Stimulated activated CD4-positive, alpha-beta T cell treated with anti-CD3 and anti-CD28 coated beads, Interleukin-1b, Interleukin-23, amount 100 ng/mL, for 48 hours (primary cell): ENCODE measurements at regions not wholly inside any gene's neighbourhood (a gene's known extent, or its start where the extent isn't known, plus 50 kb on each side); places are given as distances from the start of the nearest gene placed in this dataset.

Source experiments
- DNase-seq: peaks from one replicate; pipeline ENCODE4 v3.0.0-alpha.2; 2020

DNA sequence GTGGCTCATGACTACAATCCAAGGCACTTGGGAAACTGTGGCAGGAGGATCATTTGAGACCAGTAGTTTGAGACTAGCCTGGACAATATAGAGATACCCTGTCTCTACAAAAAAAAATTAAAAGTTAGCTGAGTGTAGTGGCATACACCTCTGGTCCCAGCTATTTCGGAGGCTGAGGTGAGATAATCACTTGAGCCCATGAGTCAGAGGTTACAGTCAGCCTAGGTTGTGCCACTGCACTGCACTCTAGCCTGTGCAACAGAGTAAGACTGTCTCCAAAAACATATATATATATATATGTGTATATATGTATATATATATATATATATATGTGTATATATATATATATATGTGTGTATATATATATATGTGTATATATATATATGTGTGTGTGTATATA lies 890.8 kb downstream of the NLGN4Y start:
- DNase-seq: no peak

DNA sequence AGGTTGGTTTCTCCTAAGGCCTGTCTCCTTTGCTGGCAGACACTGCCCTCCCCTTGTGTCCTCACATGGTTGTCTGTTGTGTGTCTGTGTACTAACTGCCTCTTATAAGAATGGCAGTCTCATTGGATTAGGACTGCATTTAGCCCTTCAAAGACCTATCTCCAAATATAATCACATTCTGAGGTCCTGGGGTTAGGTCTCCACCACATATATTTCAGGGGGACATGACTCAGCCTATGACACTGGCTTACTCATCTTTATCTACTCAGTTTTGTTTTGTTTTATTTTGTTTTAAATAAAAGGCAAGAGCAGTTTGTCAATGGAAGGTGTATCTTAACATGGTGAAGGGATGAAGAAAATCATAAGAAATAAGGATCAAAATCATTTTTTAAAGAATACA lies 894.3 kb downstream of the NLGN4Y start:
- DNase-seq: no peak

DNA sequence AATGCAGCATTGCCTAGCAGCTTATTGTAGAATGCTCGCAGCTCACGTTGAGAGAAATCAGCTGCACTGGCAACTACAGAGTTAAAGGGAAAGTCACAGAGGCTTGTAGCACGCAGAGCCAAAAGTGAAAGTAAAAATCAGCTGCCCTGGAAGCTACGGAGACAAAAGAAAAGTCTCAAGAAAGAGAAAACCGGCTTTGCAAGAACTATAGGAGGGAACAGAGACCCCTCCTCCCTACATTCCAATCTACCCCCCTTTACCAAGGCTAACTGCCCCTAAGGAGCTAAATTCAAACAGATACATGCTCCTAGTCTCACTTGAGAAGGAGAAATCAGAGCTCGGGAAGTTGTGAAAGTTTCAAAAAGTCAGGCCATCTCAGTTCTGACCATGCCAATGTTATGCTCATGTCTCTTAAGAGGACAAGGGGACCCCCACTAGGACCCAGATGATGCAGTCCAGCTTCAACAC lies 900.4 kb downstream of the NLGN4Y start:
- DNase-seq: no peak

DNA sequence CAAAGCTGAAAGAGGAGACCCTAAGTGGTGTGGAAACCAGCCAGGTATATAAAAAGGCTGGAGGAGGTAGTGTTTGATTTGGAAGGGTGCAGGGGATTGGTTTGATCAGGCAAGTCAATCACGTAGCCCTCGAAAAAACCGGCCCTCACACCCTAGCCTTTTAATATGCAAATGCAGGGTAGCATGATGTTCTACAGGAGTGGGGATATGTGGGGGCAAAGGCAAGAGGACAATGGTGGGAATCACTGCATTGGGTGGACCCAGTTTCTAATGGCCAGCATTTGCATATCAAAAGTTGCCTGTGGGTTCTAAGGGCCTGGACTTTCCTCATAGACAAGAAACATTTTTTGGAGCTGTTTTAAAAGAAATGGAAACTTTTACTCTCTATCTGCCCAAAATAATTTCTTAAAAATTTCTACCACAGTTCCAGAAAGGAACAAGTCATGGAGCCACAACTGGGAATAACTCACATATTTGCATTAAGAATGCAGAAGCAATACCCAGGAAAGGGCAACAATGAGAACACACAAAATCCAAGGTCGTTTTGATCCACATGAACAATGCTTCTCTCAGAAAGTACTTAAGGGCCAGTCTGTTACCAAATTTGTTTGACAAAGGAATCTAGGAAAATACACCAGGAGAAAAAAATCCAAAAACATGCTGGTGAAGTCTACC lies 915.8 kb downstream of the NLGN4Y start:
- DNase-seq: no peak

DNA sequence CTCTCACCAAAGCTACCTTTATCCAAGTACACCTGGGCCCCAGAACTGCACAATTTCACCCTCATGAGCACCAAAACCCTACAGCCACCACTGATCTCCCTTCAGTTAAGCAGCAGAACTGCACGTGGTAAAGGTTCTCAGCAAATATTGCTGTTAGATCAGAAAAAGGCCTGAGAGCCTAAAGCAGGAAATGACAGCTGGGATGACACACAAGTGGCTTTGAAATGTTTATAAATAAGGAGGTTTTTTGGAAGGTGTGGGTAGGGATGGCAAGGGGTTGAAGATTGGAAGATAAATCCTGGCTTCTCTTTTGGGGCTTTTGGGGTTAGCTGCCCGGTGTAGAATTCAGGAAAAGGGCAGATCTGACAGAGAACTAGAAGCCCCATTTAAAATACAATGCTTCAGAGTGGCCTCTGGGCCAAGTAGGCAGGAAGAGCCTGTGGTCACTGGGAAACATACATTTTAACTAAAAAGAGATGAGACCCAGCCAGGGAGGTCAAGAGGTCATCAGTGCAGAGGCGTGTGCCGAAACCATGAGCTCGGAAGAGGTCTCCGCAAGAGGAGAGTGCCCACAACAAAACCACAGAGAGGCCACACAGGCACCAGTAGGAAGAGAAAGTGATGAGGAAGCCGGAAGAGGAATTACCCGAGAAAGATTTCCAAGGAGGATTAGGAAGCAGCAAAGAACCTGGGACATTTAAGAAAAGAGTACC lies 916.5 kb downstream of the NLGN4Y start:
- DNase-seq: no peak

DNA sequence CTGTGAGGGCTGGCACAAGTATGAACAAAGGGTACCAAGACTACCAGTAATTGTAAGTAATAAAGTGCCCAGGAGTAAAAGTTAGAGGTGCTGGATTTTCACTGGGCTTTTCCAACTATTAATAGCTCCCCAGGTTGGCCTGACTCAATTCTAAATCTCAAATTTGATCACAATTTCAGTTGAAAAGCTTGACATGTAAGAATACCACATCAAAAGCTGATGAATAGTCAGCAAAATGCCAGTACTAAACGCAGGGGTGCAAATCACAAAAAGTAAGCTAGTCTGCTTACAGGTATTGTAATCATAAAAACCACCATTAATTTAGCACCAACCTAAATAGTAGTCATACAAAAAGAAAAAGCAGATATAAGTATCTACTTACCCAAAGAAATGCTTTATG lies 917.5 kb downstream of the NLGN4Y start:
- no peak for DNase-seq

DNA sequence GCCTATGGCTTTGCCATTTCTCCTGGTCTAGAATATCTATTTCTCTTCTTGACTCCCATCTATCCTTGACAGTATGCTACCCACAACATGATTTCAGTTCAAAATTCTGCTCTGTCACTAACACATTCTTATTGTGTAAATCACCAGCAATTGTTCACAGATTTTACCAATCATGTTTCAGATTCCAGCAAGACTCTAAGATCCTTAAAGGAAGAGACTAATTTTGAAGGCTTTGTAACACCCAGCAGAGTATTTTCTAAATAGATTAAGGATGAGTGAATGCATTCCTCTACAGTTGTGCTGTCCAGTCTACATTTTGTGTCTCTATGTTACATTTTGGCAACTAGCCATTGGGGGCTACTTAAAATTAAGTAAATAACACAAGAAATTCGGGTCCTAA lies 921.5 kb downstream of the NLGN4Y start:
- DNase-seq: no peak

DNA sequence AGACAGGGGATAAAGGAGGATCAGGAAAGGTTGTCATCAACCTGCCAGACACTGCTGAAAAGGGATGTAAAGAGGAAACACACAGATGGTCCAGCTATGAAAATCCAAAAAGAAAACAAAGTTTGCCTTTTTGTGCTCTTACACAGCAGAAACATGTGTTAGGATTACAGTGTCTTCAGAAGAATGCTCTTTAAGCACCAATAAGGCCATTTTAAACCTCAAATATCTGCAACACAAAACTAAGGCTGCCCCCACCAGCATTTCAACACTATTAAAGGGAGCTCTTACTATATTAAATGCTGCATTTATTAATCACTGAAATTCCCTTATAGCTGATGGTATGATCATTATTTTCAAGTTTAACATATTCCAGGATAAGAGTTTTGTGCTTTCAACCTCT lies 922.5 kb downstream of the NLGN4Y start:
- DNase-seq: no peak

DNA sequence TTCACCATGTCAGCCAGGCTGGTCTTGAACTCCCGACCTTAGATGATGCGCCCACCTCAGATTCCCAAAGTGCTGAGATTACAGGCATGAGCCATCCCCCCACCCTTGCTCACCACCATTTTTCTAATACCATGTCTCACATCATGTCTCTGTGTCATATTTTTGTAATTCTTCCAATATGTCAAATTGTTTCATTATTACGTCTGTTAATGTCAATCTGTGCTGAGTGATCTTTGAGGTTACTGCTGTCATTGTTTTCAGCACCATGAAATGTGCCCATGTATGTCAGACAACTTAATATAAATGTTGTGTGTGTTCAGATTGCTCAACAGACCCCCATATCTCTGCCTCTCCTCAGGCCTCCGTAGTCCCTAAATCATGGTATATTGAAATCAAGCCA lies 923.6 kb downstream of the NLGN4Y start:
- no peak for DNase-seq

DNA sequence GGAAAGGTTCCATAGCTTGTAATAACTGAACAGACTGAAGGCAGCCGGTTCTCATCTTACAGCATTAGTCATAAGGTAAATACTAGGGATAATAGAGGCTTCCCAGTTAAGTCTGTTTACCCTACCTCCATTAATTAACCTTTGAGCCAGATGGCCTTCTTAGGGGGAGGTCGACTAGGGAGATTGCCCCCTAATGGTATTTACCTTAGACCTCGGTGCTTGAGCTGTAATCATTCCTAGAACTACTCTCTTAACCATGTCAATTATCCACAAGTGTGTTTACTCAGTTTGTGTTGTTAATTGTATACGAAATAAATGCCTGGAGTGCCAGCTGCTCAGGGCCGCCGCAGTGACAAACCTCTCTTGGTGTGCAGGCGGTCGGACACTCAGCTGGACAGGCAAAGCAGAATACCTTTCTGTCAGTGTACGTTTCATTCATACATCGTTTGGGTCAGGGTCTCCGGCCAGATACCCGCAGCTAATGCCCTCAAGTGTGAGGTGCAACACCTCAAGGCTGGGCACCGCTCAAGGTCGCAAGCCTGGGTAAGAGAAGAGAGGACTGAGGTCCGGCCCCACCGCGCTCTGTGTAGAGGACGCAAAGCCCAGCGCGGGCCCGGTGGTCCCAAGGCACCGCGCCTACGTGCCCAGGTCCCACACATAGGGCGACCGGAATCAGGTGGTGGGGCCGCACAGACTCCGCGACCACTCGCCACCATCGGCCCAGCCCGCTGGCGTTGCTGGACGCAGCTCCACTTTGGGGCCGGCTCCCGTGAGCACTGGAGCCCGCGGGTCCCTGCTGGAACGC lies 931.0 kb downstream of the NLGN4Y start:
- no peak for DNase-seq

DNA sequence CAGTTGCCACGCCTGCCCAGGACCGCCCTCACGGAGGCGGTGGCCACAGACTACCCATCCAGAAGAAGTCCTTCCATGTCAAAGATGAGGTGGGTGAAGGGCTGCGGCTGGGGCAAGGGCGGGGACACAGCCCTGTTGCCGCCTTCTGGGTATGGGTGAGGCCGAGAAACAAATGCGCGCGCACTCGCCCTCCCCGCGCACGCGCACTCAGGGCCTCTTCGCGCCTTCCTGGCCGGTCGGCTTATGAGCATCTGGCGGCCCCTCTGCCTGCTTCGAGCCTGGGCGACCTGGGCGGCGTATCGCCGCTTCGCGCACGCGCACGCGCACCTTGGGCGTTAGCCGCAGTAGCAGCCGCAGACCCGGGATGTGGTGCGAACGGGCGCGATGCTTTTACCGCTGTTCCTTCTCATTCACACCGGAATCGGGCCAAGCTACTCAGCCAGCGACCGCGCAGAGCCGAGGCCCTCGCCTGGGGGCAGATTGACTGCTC lies 931.7 kb downstream of the NLGN4Y start:
- peak; percentile 74 for DNase-seq

DNA sequence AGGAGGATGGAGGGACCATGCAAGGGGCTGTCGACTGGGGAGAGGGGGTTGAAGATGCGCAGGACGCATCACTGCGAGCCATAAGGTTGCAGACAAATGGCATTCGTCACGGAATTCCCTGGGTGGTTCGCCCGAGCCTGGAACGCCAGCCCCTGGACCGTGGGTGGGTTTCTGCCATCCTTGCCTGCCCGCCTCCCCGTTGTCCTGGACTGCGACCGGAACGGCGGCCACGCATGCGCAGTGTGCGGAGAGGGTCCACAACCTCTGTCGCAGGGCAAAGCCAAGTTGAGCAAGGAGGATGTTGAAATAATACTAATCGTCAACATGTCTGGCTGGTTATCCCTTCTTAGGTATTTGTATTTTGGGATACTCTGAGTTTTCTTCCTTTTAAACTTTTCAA lies 932.2 kb downstream of the NLGN4Y start:
- no peak for DNase-seq

DNA sequence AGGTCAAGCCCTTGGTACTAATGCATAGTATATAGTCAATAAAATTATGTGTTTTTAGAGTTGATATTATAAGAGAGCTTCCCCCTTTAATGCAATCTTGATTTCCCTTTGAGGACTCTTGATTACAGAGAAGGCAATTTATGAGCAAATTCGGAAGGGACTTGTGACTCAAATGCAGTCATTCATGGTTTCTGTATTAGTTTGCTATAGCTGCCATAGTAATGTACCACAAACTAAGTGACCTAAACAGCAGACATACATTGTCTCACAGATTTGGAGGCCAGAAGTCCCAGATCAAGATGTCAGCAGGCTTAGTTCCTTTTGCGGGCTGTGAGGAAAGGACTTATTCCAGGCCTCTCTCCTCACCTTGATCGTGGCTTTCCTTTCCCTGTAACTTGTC lies 933.4 kb downstream of the NLGN4Y start:
- no peak for DNase-seq

DNA sequence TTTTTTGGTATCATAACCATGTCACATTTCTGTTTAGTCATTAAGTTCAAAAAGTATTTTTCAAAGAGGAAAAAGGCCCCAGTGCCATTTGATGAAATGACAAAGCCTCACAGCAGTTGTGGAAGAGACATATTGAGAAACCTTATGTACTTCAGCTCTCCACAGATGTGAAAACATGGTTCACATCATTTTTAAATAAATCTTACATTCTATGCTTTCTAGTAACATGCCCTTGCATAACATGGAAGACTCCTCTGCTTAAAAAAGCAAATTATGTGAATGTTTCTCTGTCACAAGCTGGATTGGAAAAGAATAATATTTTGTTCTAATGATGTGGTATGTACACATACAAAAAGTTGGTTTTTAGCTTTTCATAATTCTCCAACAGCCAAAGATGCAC lies 934.1 kb downstream of the NLGN4Y start:
- DNase-seq: no peak

DNA sequence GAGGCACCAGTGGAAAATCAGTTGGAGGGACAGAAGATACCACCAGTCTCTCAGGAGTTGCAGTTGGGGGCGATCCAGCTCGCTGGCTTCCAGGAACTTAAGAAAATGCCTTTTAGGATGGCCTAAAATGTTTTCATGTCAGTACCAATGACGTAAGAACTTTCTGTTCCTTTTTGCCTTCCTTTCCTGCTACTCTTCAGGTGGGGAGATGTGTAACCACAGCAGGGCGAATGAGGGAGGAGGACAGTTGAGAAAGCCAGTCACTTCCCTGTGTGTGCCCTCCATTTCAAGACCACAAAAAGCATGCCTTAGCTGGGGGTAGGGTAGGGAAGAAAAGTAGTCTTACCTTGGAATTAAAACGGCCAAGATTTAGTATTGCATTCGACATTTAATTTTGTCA lies 941.6 kb downstream of the NLGN4Y start:
- DNase-seq: no peak

DNA sequence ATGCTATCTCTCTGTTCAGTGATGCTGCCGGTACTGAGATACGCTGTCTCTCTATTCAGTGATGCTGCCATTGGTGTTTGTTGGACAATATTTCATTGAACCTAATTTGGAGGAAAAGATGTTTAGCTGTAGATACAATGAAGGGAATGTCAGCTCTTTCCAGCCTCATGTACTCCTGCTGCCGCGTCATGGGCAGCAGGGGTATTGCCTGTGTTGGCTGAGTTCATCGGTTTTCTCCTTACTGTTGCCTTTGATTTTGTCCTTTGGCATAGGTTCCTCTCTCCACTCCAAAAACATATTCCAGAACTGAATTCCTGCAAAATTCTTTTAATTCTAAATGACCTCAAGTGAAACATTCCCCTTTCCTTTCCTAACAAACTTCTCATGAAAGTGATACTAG lies 942.6 kb downstream of the NLGN4Y start:
- DNase-seq: no peak

DNA sequence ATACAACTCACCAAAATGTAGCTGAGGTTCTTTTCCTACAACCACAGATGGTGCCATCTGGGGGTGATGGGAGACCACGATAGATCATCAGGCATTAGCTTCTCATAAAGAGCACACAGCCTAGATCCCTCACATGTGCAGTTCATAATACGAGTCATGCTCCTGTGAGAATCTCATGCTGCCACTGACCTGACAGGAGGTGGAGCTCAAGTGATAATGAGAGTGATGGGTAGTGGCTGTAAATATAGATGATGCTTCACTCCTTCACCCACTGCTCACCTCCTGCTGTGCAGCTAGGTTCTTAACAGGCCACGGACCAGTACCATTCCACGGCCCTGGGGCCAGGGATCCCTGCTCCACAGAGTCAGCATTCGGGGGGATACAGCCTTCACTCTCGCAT lies 943.8 kb downstream of the NLGN4Y start:
- no peak for DNase-seq

DNA sequence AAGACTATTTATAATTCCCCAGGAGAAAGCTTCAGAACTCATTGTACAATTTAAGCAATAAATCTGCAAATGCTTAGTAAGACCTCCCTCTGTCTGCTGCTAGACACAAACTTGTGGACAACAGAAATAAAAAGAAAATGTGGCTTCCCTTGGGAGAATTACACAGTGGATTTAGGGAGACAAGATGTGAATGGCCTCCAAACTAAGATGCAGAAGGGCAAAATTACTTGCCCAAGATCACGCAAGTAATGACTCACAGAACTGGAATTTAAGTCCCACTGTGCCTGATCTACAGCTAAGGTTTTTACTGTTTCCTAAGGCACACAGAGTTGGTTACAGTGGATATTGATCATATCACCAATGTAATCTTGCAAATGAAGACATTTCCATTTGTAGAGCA lies 947.0 kb downstream of the NLGN4Y start:
- no peak for DNase-seq

DNA sequence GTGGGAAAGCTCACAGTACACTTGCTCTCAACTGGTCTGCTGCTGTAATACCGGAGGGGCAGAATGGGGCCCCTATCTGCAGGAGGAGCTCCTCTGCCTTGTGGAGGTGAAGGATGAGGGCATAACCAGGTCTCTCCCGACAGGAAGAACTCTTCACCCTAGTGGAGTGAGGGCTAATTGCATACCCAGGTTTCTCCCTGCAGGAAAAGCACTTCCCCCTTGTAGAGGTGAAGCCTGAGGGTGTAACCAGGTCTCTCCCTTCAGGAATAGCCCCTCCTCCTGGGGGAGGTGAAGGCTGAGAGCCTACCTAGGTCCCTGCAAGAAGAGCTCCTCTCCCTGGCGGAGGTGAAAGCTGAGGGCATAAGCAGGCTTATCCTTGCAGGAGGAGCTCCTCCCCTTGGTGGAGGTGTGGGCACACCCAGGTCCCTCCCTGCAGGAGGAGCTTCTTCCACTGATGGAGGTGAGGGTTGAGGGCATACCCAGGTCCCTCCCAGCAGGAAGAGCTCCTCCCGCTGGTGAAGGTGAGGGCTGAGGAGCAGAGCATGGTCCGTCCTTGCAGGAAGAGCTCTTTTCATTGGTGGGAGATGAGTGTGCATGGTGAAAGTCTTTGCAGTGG lies 954.1 kb downstream of the NLGN4Y start:
- no peak for DNase-seq

DNA sequence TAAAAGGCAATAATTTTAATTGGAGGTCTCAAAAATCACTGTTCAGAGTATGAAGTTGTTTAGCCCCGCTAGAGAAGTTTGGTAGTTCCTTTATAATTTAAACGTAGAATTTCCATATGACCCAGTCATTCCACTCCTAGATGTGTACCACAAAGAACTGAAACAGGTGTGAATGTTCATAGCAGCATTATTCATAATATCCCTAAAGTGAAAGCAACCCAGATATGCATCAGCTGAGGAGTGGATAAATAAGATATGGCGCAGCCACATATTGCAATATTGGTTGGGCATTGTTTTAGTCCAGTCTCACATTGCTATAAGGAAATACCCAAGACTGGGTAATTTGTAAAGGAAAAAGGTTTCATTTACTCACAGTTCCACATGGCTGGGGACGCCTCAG lies 976.2 kb downstream of the NLGN4Y start:
- no peak for DNase-seq

DNA sequence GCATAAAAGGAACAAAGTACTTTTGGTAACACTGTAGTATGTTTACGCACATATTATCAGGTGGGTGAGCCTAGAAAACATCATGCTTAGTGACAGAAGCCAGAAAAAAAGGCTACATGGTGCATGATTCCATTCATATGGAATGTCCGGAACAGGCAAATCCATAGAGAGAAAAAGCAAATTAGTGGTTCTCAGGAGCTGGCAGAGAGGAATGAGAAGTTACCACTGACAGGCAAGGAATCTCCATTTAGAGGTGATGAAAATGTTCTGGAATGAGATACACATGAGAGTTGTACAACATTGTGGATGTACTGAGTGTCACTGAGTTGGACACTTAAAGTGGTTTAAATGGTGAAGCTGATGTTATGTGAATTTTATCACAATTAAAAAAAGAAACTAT lies 976.9 kb downstream of the NLGN4Y start:
- no peak for DNase-seq

DNA sequence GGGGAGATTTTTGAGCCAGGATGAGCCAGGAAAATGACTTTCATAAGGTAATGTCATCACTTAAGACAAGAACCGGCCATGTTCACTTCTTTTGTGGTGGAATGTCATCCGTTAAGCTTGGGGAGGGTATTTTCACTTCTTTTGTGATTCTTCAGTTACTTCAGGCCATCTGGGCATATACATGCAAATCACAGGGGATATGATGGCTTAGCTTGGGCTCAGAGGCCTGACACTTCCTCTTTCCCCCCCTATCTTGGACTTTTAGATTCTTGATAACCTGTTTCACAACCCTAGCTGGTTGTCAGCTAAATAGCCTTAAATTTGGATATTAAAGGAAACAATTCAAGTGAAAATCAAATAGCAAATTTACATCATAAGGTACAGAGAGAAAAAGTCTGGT lies 986.0 kb downstream of the NLGN4Y start:
- DNase-seq: no peak

DNA sequence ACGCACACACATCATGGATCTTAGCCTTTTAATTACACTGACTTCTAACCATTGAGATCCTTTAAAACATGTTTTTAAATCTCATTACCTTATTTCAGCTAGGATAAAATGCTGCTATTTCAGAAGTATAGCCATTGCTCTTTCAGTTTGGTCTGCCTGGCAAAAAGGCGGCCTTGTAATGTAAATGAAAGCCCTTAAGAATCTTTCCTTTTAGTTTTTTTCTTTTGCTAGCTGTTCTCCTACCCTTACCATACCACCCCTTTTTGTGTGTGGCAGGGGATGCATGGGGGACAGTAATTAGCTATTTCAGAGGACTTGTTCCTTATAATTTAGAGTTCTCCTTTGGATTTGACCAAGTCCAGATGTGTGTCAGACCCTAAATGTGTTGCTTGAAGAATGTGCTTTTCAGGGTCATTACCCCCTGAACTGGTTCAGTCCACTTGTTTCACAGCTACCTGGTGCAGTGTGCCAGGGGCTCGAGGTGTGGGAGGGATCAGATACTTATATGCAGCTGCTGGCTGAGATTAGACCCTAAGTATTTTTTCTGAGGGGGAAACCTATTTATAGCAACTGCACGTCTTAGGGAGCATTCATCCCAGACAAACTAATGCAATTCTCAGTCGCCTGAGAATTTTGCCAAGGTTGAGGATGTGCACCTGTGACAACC lies 986.8 kb downstream of the NLGN4Y start:
- DNase-seq: no peak
